ENCODE measurements at regions not wholly inside any gene's neighbourhood (a gene's known extent, or its start where the extent isn't known, plus 50 kb on each side); places are given as distances from the start of the nearest gene placed in this dataset.

GRCh38 chr3:43953380-43953779, 262.6 kb downstream of the ABHD5 start:
- TF ChIP-seq CTCF (IDR thresholded peaks at IDR 0.05) (no peak), EZH2 (IDR thresholded peaks at IDR 0.05; ENCODE audit: borderline replicate concordance, insufficient read depth, low read depth, low read length, poor library complexity, severe bottlenecking) (no peak)
